ENCODE measurements at regions not wholly inside any gene's neighbourhood (a gene's known extent, or its start where the extent isn't known, plus 50 kb on each side); places are given as distances from the start of the nearest gene placed in this dataset.

DNA sequence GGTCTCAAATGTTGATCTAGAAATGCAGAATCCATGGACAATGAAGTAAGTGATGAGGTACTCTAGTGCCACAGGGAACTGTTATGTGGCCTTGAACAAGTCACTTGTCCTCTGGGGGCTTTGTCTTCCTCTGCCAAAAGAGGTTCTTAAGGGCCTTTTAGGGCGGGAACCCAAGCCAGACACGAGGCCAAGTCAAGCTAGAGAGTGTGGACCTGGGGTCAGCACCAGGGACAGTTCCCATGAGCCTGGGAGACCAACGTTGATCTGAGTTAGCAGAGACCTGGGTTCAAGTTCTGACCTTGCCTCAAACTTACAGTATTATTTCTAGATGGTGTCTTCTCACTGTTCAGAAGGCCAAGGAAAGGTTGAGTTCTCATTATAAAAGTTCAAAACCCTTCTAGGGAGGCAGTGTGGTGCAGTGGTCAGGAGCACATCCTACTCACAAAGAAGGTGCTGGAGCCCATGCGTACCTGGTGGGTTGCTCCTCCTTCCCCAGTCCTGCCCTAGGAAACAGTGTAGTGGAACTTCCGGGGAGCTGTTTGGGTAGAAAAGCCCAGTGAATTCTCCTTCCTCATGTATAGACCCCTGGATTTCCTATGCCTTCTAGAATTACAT, 121.5 kb downstream of the CHST1 start:
- Histone ChIP-seq H3K4me1 (no peaks in the 10 kb centered on the region), H3K4me3 (no peak overlapping the region), H3K36me3 (no peaks in the 10 kb centered on the region), H3K27ac (no peak overlapping the region), H3K27me3 (peaks cover 0 to 32% (median 3%) of the 10 kb centered on the region in 9 donors), H3K9me3 (no peaks in the 10 kb centered on the region)
- intact Hi-C loops (cut with DNase I): loop anchor here in 1 of 10 donors (10.0 kb wide), 1 partner anchor 231 kb away; no protein-coding TSS in a partner anchor
- TF ChIP-seq, protein P1, sequence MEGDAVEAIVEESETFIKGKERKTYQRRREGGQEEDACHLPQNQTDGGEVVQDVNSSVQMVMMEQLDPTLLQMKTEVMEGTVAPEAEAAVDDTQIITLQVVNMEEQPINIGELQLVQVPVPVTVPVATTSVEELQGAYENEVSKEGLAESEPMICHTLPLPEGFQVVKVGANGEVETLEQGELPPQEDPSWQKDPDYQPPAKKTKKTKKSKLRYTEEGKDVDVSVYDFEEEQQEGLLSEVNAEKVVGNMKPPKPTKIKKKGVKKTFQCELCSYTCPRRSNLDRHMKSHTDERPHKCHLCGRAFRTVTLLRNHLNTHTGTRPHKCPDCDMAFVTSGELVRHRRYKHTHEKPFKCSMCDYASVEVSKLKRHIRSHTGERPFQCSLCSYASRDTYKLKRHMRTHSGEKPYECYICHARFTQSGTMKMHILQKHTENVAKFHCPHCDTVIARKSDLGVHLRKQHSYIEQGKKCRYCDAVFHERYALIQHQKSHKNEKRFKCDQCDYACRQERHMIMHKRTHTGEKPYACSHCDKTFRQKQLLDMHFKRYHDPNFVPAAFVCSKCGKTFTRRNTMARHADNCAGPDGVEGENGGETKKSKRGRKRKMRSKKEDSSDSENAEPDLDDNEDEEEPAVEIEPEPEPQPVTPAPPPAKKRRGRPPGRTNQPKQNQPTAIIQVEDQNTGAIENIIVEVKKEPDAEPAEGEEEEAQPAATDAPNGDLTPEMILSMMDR (IDR thresholded peaks at IDR 0.05): no peak
- TF ChIP-seq POLR2A (IDR thresholded peaks at IDR 0.05): no peak
- 25 to 34% (median 30%) methylated on average over 5 of the region's 5 CpGs for WGBS, 4 donors
- ATAC-seq (no peak), DNase-seq (no peak)

DNA sequence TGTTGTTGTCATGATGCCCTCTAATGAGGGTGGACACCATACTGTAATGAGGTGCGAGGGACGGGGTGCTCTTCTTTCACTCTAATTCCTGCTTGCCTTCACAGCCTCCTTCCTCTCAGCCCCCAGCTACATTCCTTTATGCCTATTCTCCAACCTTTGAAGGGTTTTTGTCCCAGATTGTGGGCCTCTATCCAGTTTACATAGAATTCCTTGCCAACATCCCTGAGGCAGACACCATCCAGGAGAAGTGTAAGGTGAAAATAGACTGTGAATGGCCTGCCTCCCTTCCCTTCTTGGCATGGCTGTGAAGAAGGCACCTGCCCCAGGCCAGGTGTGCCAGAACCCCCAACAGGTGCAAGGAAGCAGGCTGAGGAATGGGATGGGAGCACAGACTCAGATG, 122.3 kb downstream of the CHST1 start:
- Histone ChIP-seq H3K4me3 (no peak overlapping the region), H3K27ac (no peak overlapping the region), H3K4me1 (no peaks in the 10 kb centered on the region), H3K36me3 (no peaks in the 10 kb centered on the region), H3K27me3 (peaks cover 0 to 32% (median 3%) of the 10 kb centered on the region in 9 donors), H3K9me3 (no peaks in the 10 kb centered on the region)
- ATAC-seq (no peak), DNase-seq (no peak)
- TF ChIP-seq, protein P1 (IDR thresholded peaks at IDR 0.05): no peak
- no peak for TF ChIP-seq POLR2A (IDR thresholded peaks at IDR 0.05)
- WGBS, 4 donors: 87 to 96% (median 90%) methylated on average over 2 of the region's 2 CpGs
- intact Hi-C loops (cut with DNase I): loop anchor here in 1 of 10 donors (10.0 kb wide), 1 partner anchor 232 kb away; no protein-coding TSS in a partner anchor

GRCh38 chr11:45541693-45542434, 123.6 kb downstream of the CHST1 start:
- Histone ChIP-seq H3K27ac (no peak overlapping the region), H3K36me3 (no peaks in the 10 kb centered on the region), H3K4me3 (no peak overlapping the region), H3K9me3 (no peaks in the 10 kb centered on the region), H3K4me1 (no peaks in the 10 kb centered on the region), H3K27me3 (peaks cover 0 to 32% (median 3%) of the 10 kb centered on the region in 9 donors)
- 59 to 71% (median 69%) methylated on average over 10 of the region's 10 CpGs for WGBS, 4 donors
- intact Hi-C loops (cut with DNase I): loop anchor here in 1 of 10 donors (10.0 kb wide), 1 partner anchor 233 kb away; no protein-coding TSS in a partner anchor
- ATAC-seq (no peak), DNase-seq (no peak)
- no peak for TF ChIP-seq POLR2A (IDR thresholded peaks at IDR 0.05)
- TF ChIP-seq, protein P1 (IDR thresholded peaks at IDR 0.05): no peak

GRCh38 chr11:45538939-45539338, 126.5 kb downstream of the CHST1 start:
- 56 to 70% (median 69%) methylated on average over 2 of the region's 2 CpGs for WGBS, 4 donors
- intact Hi-C loops (cut with DNase I): loop anchor here in 6 of 10 donors (2.0 to 10.0 kb wide), 5 partner anchors 113 to 234 kb away; no protein-coding TSS in a partner anchor

More at GRCh38 chr11:45538939-45539338, 126.5 kb downstream of the CHST1 start:
- peaks cover 0 to 23% (median 3%) of the 10 kb centered on the region in 9 donors for H3K27me3 ChIP-seq
- H3K4me1 ChIP-seq: no peaks in the 10 kb centered on the region
- no peak overlapping the region for H3K27ac ChIP-seq
- TF ChIP-seq, protein P1 (IDR thresholded peaks at IDR 0.05): no peak
- TF ChIP-seq POLR2A (IDR thresholded peaks at IDR 0.05): no peak
- DNase-seq (no peak), ATAC-seq (no peak)
- H3K4me3 ChIP-seq: no peak overlapping the region
- no peaks in the 10 kb centered on the region for H3K36me3 ChIP-seq
- no peaks in the 10 kb centered on the region for H3K9me3 ChIP-seq

Measured in heart left ventricle (tissue), 16 donors.